ENCODE measurements at regions not wholly inside any gene's neighbourhood (a gene's known extent, or its start where the extent isn't known, plus 50 kb on each side); places are given as distances from the start of the nearest gene placed in this dataset.
A peak's percentile ranks its signal among the peaks of the same experiment; 100 is the strongest.

DNA sequence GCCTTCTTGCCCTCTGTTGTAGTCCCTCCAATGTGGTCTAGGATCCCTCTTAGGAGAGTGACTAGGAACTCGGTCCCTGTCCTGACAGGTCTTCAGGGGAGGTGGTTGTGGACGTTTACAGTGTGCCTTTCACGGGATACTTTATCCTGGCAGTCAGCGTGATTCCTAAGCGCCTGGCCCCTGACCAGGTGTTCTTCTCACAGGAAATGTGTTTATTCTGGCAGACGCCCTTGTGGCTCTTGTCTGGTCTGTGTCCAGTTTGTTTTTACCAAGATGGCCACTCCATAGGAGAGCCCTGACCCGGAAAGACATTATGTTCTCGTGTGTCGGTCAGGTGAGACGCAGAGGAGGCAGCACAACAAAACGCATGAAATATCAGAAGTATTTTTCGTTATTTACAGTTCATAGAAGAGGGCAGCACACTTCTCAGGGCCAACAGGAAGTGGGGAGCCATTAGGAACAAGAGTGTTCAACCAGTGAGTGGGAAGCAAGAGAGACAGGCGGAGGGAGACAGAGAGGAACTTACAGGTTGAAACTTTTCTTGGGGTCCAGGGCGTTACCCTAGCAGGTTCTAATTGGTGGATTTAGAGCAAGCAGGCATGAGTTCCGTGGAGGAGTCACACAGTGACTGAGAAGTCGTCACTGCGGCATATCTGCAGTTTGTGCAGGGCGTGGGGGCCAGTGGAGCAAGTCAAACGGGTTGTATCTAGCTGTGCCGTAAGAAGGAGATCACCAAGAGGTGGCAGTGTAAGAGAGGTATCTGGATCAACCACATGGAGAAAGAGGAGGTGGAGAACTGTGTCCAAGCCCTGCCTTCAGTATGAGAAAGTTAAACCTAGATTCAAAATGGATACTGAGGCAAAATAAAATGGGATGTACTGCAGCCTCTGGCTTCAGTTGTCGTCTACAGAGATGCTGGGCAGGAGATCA lies 412.9 kb downstream of the ZSWIM6 start:
- DNase-seq = no peak

GRCh38 chr5:61746831-61747575 lies 414.9 kb downstream of the ZSWIM6 start:
- no peak for DNase-seq

- DNase-seq = no peak
Observed at GRCh38 chr5:61748121-61748520, 416.1 kb downstream of the ZSWIM6 start.

GRCh38 chr5:61748651-61749050 lies 416.6 kb downstream of the ZSWIM6 start:
- no peak for DNase-seq

DNA sequence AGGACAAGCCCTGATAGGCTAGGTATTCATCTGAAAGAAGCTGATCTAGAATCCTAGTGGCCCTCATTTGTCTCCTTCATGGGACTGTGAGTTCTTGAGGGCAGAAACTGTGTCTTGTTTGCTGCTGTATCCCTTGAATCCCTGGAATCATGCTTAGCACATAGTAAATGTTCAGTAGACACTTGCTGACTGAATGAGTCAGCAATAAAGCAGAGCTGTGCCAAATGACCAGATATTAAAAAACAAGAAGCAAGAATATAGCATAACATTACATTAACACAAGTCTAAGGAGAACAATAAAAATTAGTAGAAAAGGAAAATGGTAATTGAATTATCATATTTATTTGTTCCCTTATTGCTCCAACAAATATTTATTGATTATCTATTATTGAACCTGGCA lies 420.5 kb downstream of the ZSWIM6 start:
- DNase-seq = no peak

- DNase-seq = no peak
Observed at GRCh38 chr5:61754792-61755191, 422.7 kb downstream of the ZSWIM6 start.

- no peak for DNase-seq
Observed at GRCh38 chr5:61755726-61756222, 423.7 kb downstream of the ZSWIM6 start.

GRCh38 chr5:61758711-61759110 lies 426.7 kb downstream of the ZSWIM6 start:
- DNase-seq = no peak

- DNase-seq = no peak
Observed at GRCh38 chr5:61765471-61765870, 433.4 kb downstream of the ZSWIM6 start.

- no peak for DNase-seq
Observed at GRCh38 chr5:61766141-61766540, 434.1 kb downstream of the ZSWIM6 start.

- DNase-seq = peak; percentile 59
Observed at GRCh38 chr5:61767231-61768080, 435.4 kb downstream of the ZSWIM6 start.

DNA sequence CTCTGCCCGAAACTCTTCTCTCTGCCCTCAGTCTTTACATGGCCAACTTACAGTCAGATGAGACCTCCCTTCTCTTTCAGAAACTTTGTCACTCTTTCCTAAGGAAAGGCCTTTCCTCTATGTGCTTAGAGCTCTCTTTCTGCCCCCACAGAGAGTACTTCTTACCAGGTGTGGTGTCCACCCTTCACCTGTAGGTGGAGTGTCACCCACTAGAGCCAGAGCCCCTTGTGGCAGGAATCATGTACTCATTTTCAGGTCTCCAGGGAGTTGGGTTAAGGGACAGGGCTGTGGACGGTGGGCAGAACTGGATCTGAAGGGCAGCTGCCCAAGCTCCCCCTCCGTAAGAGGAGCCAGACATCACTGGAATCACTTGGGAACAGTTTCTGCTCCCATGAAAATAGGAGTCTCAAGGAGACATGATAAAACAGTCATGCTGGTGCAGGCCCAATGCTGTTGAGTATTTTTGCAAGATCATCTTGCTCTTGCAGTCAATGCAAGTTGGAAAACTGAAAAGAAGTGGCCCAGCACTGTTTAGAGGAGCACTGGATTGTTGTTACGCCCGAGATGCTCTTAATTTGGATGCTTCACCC lies 436.7 kb downstream of the ZSWIM6 start:
- no peak for DNase-seq

DNA sequence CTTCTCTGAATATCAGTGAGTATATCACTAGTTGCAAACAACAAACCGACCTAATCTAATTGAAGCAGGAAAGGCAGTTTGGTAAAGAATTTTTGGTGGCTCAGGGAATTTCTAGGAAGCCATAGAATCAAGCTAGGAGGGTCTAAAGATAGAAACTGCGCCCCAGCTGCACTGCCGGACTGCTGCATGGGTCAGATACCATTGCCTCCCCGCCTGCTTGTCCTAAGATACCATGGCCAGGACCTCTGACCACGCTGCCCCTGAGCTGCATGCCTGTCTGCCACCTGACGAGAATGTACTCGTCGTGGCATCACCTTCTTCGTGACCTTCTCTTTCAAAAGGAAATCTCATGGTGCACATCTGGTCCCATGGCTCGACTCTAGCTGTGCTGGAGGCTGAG lies 439.0 kb downstream of the ZSWIM6 start:
- DNase-seq = no peak

GRCh38 chr5:61771808-61772207 lies 439.8 kb downstream of the ZSWIM6 start:
- DNase-seq = no peak

DNA sequence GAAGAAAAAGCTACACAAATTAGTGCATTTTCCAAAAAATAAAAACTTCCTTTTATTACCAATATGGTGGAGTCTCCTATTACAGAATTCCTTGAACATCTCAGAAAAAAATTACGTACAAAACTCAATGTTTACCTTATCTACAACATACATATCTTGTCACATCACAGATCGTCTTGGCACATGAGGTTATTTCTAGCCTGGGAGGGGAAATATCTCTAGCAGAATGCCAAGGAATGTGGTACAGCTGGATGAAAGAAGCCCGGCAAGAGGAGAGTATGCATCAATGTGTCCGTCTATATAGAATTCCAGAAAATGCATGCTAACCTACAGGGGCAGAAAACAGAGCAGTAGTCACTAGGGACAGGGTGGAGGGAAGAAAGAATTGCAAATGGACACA lies 443.8 kb downstream of the ZSWIM6 start:
- no peak for DNase-seq

DNA sequence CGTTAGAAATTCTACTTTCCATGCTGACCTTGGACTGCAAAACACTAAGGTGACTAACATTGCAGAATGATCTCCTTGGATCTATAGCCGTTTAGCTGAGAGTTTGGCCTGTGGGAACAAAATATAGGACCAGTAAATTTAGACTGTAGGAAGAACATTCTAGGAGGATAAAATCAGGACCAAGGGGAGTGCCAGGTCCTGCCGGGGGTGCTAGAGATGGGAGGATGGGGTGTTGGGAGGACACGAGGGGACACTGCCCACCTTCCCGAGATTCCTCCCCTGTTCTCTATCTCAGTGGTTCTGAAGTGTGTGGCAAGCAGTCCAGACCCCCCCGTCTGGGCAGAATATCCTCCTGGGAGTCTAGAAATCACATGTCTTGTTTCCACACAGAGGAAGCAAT lies 445.2 kb downstream of the ZSWIM6 start:
- no peak for DNase-seq

DNA sequence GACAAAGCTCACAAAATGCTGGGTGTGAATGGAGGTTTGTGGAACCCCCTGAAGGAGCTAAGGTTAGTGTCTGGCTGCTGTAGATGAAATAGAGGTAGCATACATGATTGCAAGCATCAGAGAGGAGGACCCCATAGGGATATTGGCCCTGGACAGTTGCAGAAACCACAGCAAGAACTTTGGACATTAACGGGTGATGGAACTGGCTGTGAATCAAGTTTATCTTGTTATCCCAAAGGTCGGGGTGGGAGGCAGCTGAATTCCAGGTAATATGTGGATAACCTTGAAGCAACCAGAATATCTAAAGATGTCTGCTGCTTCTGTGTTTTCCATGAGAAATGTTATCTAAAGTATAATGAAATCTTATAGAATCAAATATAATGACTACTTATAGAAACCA lies 447.7 kb downstream of the ZSWIM6 start:
- no peak for DNase-seq

GRCh38 chr5:61783481-61783880 lies 451.4 kb downstream of the ZSWIM6 start:
- DNase-seq = no peak

DNA sequence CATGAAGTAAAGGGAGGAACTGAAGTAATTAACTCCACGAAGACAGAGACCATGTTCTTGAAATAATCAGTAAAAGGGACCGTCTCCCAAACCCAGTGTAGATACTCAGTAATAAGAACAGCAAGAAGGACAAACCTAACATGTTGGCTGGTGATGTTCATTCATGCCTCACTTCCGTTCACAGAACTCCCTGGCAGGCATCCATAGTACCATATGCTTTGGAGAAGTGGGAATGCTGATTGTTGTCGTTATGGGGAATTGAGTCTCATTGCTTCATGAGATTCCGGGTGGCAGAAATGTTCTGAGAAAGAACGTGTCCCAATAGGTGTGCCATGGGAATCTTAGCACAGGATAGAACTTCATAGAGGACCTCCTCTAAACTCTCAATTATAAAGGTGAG lies 452.3 kb downstream of the ZSWIM6 start:
- no peak for DNase-seq

DNA sequence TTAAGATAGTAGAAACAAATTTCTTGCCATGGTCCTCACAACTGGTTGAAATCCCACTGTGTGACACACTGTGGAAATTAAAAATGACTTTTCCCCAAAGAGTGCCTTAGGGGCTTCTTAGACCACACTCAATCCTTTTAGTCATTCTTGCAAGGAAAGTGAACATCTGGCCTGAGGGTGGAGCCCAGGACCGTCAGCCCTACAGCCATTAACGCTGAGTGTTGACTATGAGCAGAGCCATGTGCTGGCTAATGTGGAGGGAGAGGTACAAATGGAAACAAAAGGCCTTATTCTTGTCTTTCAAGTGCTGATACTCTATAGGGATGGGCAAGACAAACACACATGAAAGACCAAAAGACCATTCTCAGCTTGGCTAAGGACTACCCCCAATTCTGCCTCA lies 456.5 kb downstream of the ZSWIM6 start:
- DNase-seq = no peak

- DNase-seq = no peak
Observed at GRCh38 chr5:61790007-61790406, 457.9 kb downstream of the ZSWIM6 start.

- no peak for DNase-seq
Observed at GRCh38 chr5:61790678-61791077, 458.6 kb downstream of the ZSWIM6 start.

- DNase-seq = no peak
Observed at GRCh38 chr5:61796773-61797172, 464.7 kb downstream of the ZSWIM6 start.

Measured in NCI-H774 (cell line).